Cardiac fibroblast (primary cell): ENCODE measurements at regions not wholly inside any gene's neighbourhood (a gene's known extent, or its start where the extent isn't known, plus 50 kb on each side); places are given as distances from the start of the nearest gene placed in this dataset.

ENCODE experiments used
- DNase-seq, 2 donors: peaks; one replicate each; pipeline versions ENCODE4 v3.0.0 to v3.0.0-alpha.2; 2010; ENCODE audit warnings: low read depth in 2 of 2
- H3K4me3 ChIP-seq, 2 donors: replicated peaks in 1 of 2; 1 replicate in 1 of 2; 2 replicates in 1 of 2; pipeline ENCODE4 v1.5.1; 2011; ENCODE audit warnings: low read depth in 2 of 2, low read length in 2 of 2, mild to moderate bottlenecking in 2 of 2, moderate library complexity in 1 of 2
- CTCF ChIP-seq: IDR thresholded peaks from one replicate; pipeline ENCODE4 v1.5.1; 2011; ENCODE audit warnings: low read depth, mild to moderate bottlenecking, low read length, inconsistent platforms

- no peak for DNase-seq
- TF ChIP-seq CTCF = no peak
- H3K4me3 ChIP-seq = no peak overlapping the region
Observed at GRCh38 chr1:172964864-172965263, 85.9 kb downstream of the TNFSF18 start.

- peak in 1 of 2 donors; percentile 74 for DNase-seq
- TF ChIP-seq CTCF = no peak
- H3K4me3 ChIP-seq = no peak overlapping the region
Observed at GRCh38 chr1:172966844-172967540, 83.7 kb downstream of the TNFSF18 start.

- no peak for TF ChIP-seq CTCF
- DNase-seq = peak in 1 of 2 donors; percentile 56
- no peak overlapping the region for H3K4me3 ChIP-seq
Observed at GRCh38 chr1:172967936-172968335, 82.8 kb downstream of the TNFSF18 start.

- no peak overlapping the region for H3K4me3 ChIP-seq
- DNase-seq = peak; percentile 63 to 79
- TF ChIP-seq CTCF = no peak
Observed at GRCh38 chr1:172969611-172970010, 81.1 kb downstream of the TNFSF18 start.

- TF ChIP-seq CTCF = no peak
- no peak overlapping the region for H3K4me3 ChIP-seq
- peak in 1 of 2 donors; percentile 81 for DNase-seq
Observed at GRCh38 chr1:172970186-172970585, 80.6 kb downstream of the TNFSF18 start.

GRCh38 chr1:172971241-172971640 is 79.5 kb downstream of the TNFSF18 start:
- DNase-seq = no peak

More at GRCh38 chr1:172971241-172971640, 79.5 kb downstream of the TNFSF18 start:
- no peak overlapping the region for H3K4me3 ChIP-seq
- no peak for TF ChIP-seq CTCF
